ENCODE measurements at regions not wholly inside any gene's neighbourhood (a gene's known extent, or its start where the extent isn't known, plus 50 kb on each side); places are given as distances from the start of the nearest gene placed in this dataset.

DNA sequence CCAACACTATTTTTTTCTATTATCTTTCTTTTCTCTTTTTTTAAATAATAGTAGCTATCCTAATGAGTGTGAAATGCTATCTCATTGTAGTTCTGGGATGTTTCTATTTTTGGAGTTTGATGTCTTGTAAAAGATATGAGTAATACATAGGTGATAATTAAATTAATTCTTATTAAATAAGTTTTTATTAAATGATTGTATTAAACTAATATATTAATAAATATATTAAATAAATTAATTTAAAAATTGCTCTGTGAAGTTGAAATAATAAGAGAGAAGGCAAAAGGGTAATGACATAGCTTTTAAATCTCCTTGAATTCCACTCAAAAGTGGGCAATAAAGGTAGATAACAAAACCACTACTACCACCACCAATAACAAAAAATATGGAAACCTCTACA is 230.2 kb upstream of the SSTR1 start:
- TF ChIP-seq, protein P1, sequence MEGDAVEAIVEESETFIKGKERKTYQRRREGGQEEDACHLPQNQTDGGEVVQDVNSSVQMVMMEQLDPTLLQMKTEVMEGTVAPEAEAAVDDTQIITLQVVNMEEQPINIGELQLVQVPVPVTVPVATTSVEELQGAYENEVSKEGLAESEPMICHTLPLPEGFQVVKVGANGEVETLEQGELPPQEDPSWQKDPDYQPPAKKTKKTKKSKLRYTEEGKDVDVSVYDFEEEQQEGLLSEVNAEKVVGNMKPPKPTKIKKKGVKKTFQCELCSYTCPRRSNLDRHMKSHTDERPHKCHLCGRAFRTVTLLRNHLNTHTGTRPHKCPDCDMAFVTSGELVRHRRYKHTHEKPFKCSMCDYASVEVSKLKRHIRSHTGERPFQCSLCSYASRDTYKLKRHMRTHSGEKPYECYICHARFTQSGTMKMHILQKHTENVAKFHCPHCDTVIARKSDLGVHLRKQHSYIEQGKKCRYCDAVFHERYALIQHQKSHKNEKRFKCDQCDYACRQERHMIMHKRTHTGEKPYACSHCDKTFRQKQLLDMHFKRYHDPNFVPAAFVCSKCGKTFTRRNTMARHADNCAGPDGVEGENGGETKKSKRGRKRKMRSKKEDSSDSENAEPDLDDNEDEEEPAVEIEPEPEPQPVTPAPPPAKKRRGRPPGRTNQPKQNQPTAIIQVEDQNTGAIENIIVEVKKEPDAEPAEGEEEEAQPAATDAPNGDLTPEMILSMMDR (IDR thresholded peaks at IDR 0.05): no peak
- TF ChIP-seq POLR2A (IDR thresholded peaks at IDR 0.05) (no peak), EP300 (IDR thresholded peaks at IDR 0.05) (no peak), POLR2AphosphoS5 (IDR thresholded peaks at IDR 0.05) (no peak)
